A673 (cell line): ENCODE measurements at regions not wholly inside any gene's neighbourhood (a gene's known extent, or its start where the extent isn't known, plus 50 kb on each side); places are given as distances from the start of the nearest gene placed in this dataset.
"Not testable (repeated sequence)": the region's sequence is repeated elsewhere in the genome, so short reads cannot be mapped to it uniquely, and the experiment has no call there.

Experiments used
- EZH2 ChIP-seq: fragments of 200-600 bp; sonication (generic); IDR thresholded peaks from 2 replicates; pipeline ENCODE4 v1.6.1; 2017; ENCODE audit warnings: borderline replicate concordance, low read depth, mild to moderate bottlenecking, mixed read lengths, antibody characterized with exemption, low read length; ENCODE audit not compliant: poor library complexity, severe bottlenecking
- TF ChIP-seq, protein P1 (sequence below): fragments of 300-800, 200-600 bp; sonication (generic); conservative IDR thresholded peaks from 2 replicates; pipeline ENCODE4 v1.5.1; 2017; ENCODE audit warnings: low read depth, mild to moderate bottlenecking, antibody characterized with exemption, low read length, moderate library complexity, mixed read lengths

DNA sequence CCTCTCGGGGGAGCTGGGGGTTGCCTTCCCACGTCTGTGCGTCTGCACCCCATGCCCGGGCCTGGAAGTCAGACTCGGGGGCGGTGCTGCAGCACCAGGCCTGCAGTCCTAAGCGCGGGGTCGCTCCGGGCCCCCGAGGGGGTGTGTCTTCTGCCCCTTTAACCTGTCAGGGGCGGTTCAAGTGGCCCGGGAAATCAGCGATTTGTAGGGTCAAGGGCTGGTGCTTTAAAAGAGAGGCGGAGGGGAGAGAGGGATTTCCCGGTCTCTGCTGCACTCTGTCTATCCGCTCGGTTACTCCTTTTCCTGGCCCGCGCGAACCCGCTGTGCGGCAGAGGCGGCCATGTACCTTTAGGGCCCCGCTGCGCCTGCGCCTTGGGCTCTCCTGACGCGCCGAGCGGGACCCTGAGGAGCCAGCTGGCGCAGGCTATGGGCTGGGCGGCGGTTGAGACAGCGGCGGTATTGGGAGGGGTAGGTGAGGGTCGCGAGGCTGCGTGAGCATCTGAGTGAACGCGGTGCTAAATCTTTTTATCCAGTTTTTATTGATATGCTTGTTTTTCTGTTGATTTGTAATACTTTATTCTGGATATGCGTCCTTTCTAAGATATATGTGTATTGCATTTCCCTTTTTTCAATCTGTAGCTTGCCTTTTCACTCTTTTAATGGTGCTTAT lies 243.5 kb upstream of the NOTCH2NLA start:
- TF ChIP-seq, protein P1, sequence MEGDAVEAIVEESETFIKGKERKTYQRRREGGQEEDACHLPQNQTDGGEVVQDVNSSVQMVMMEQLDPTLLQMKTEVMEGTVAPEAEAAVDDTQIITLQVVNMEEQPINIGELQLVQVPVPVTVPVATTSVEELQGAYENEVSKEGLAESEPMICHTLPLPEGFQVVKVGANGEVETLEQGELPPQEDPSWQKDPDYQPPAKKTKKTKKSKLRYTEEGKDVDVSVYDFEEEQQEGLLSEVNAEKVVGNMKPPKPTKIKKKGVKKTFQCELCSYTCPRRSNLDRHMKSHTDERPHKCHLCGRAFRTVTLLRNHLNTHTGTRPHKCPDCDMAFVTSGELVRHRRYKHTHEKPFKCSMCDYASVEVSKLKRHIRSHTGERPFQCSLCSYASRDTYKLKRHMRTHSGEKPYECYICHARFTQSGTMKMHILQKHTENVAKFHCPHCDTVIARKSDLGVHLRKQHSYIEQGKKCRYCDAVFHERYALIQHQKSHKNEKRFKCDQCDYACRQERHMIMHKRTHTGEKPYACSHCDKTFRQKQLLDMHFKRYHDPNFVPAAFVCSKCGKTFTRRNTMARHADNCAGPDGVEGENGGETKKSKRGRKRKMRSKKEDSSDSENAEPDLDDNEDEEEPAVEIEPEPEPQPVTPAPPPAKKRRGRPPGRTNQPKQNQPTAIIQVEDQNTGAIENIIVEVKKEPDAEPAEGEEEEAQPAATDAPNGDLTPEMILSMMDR: not testable (repeated sequence)
- TF ChIP-seq EZH2: not testable (repeated sequence)
